ENCODE measurements at regions not wholly inside any gene's neighbourhood (a gene's known extent, or its start where the extent isn't known, plus 50 kb on each side); places are given as distances from the start of the nearest gene placed in this dataset.

- DNase-seq = no peak
Measured at GRCh38 chr1:29381426-29381825, 145.1 kb downstream of the PTPRU start.

- no peak for DNase-seq
Measured at GRCh38 chr1:29380532-29380931, 144.2 kb downstream of the PTPRU start.

- peak; percentile 0 to 60 for DNase-seq
Measured at GRCh38 chr1:29379443-29380073, 143.2 kb downstream of the PTPRU start.

Data from inflammatory macrophage treated with lipopolysaccharide for 1 hour (primary cell).